ENCODE measurements at regions not wholly inside any gene's neighbourhood (a gene's known extent, or its start where the extent isn't known, plus 50 kb on each side); places are given as distances from the start of the nearest gene placed in this dataset.

DNA sequence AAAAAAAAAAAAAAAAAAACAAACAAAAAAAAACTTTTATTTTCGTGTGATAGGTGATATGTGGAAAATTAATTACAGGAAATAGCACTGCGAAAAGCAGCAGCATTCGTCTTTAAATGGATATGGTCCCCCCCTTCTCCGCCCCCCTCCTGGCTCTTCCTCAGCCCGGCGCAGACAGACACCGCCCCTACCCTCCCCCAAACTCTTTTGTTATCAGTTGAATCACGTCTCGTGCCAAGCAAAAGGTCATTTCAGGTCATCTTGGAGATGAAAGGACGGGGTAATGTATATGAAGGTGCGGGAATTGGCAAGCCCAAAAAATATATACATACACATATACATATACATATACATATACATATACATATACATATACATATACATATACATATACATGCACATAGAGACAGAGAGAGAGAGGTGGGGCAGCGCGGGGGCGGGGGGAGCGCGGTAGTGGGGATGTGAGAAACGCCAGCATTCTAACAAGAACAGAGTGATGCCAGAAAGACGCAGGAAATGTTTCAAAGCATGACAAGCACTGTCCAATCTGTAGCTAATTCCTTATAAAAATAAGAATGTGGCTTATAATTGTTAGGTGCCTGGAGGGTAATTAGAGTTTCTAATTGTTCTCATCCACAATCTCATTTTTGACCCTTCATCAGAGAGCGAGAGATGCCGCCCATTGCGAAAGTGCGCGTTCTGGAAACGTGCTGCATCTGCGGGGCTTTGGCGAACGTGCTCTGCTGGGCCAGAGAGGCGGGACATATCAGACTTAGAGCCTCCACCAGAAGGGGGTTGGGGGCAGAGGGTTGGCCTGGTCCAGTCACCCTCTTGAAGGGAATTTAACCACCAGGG, 214.5 kb upstream of the UBASH3B start:
- DNase-seq (ENCODE audit: low spot score): peak; percentile 42
- Mint-ChIP-seq H3K4me3 (ENCODE audit: unreplicated experiment) (no peak overlapping the region), H3K4me1 (ENCODE audit: unreplicated experiment) (peaks cover 3% of the 10 kb centered on the region), H3K9me3 (ENCODE audit: unreplicated experiment) (no peaks in the 10 kb centered on the region), H3K27me3 (ENCODE audit: unreplicated experiment) (peaks cover 4% of the 10 kb centered on the region), H3K36me3 (ENCODE audit: low read depth, unreplicated experiment) (no peaks in the 10 kb centered on the region), H3K27ac (ENCODE audit: unreplicated experiment) (peak overlapping the region; percentile 25)
- TF ChIP-seq, protein P1, sequence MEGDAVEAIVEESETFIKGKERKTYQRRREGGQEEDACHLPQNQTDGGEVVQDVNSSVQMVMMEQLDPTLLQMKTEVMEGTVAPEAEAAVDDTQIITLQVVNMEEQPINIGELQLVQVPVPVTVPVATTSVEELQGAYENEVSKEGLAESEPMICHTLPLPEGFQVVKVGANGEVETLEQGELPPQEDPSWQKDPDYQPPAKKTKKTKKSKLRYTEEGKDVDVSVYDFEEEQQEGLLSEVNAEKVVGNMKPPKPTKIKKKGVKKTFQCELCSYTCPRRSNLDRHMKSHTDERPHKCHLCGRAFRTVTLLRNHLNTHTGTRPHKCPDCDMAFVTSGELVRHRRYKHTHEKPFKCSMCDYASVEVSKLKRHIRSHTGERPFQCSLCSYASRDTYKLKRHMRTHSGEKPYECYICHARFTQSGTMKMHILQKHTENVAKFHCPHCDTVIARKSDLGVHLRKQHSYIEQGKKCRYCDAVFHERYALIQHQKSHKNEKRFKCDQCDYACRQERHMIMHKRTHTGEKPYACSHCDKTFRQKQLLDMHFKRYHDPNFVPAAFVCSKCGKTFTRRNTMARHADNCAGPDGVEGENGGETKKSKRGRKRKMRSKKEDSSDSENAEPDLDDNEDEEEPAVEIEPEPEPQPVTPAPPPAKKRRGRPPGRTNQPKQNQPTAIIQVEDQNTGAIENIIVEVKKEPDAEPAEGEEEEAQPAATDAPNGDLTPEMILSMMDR (IDR thresholded peaks at IDR 0.05; ENCODE audit: unreplicated experiment): no peak

- TF ChIP-seq, protein P1 (IDR thresholded peaks at IDR 0.05; ENCODE audit: unreplicated experiment): no peak
- DNase-seq (ENCODE audit: low spot score): peak; percentile 12
- Mint-ChIP-seq H3K27ac (ENCODE audit: unreplicated experiment) (peak overlapping the region; percentile 88), H3K4me1 (ENCODE audit: unreplicated experiment) (peaks cover 3% of the 10 kb centered on the region), H3K36me3 (ENCODE audit: low read depth, unreplicated experiment) (no peaks in the 10 kb centered on the region), H3K9me3 (ENCODE audit: unreplicated experiment) (no peaks in the 10 kb centered on the region), H3K4me3 (ENCODE audit: unreplicated experiment) (no peak overlapping the region), H3K27me3 (ENCODE audit: unreplicated experiment) (peaks cover 4% of the 10 kb centered on the region)
Measured at GRCh38 chr11:122439866-122440810, 215.4 kb upstream of the UBASH3B start.

DNA sequence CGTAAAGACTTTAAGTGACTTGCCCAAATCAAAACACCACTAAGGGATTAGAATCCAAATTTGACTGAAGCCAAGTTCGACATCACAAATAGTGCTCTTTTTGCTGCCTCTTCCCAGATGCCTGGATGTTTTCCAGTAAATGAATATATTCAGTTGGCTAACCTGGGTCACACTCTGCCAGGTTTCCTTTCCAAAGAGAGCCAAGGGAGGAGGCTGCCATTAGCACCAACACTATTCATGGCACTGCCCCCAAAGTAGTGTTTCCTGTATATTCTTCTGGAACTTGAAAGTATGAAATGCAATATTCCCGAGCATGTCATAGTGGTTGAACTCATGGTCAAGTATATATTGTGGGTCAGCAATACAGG, 219.3 kb upstream of the UBASH3B start:
- TF ChIP-seq, protein P1 (IDR thresholded peaks at IDR 0.05; ENCODE audit: unreplicated experiment): no peak
- peaks cover 4% of the 10 kb centered on the region for H3K27me3 Mint-ChIP-seq (ENCODE audit: unreplicated experiment)
- H3K9me3 Mint-ChIP-seq (ENCODE audit: unreplicated experiment): no peaks in the 10 kb centered on the region
- DNase-seq (ENCODE audit: low spot score): no peak
- H3K27ac Mint-ChIP-seq (ENCODE audit: unreplicated experiment): no peak overlapping the region
- no peaks in the 10 kb centered on the region for H3K36me3 Mint-ChIP-seq (ENCODE audit: low read depth, unreplicated experiment)
- peaks cover 3% of the 10 kb centered on the region for H3K4me1 Mint-ChIP-seq (ENCODE audit: unreplicated experiment)
- no peak overlapping the region for H3K4me3 Mint-ChIP-seq (ENCODE audit: unreplicated experiment)

- Mint-ChIP-seq H3K4me1 (ENCODE audit: unreplicated experiment) (peaks cover 3% of the 10 kb centered on the region), H3K4me3 (ENCODE audit: unreplicated experiment) (no peak overlapping the region), H3K9me3 (ENCODE audit: unreplicated experiment) (no peaks in the 10 kb centered on the region), H3K27me3 (ENCODE audit: unreplicated experiment) (peaks cover 1% of the 10 kb centered on the region), H3K27ac (ENCODE audit: unreplicated experiment) (no peak overlapping the region), H3K36me3 (ENCODE audit: low read depth, unreplicated experiment) (no peaks in the 10 kb centered on the region)
- TF ChIP-seq, protein P1 (IDR thresholded peaks at IDR 0.05; ENCODE audit: unreplicated experiment): no peak
- DNase-seq (ENCODE audit: low spot score): no peak
Measured at GRCh38 chr11:122435540-122436187, 219.9 kb upstream of the UBASH3B start.
